ENCODE measurements at regions not wholly inside any gene's neighbourhood (a gene's known extent, or its start where the extent isn't known, plus 50 kb on each side); places are given as distances from the start of the nearest gene placed in this dataset.

- WGBS, 2 donors (ENCODE audit: low coverage in 1 of 2): 60 to 83% methylated on average over 2 of the region's 2 CpGs
- H3K4me1 ChIP-seq: no peaks in the 10 kb centered on the region
- H3K9me3 ChIP-seq: no peaks in the 10 kb centered on the region
- H3K36me3 ChIP-seq: no peaks in the 10 kb centered on the region
- no peaks in the 10 kb centered on the region for H3K27me3 ChIP-seq
- intact Hi-C loops (cut with DNase I; ENCODE audit: low total_unique reads) (no loop called here), in situ Hi-C loops (cut with MboI; ENCODE audit: low pct_ligation_motif_present in 1 of 4, low pct_unique_long_range_greater_than_20kb in 1 of 4, low sequenced_read_pairs in 3 of 4) (no loop called here)
- no peak overlapping the region for H3K27ac ChIP-seq
- DNase-seq: no peak
- TF ChIP-seq, protein P1, sequence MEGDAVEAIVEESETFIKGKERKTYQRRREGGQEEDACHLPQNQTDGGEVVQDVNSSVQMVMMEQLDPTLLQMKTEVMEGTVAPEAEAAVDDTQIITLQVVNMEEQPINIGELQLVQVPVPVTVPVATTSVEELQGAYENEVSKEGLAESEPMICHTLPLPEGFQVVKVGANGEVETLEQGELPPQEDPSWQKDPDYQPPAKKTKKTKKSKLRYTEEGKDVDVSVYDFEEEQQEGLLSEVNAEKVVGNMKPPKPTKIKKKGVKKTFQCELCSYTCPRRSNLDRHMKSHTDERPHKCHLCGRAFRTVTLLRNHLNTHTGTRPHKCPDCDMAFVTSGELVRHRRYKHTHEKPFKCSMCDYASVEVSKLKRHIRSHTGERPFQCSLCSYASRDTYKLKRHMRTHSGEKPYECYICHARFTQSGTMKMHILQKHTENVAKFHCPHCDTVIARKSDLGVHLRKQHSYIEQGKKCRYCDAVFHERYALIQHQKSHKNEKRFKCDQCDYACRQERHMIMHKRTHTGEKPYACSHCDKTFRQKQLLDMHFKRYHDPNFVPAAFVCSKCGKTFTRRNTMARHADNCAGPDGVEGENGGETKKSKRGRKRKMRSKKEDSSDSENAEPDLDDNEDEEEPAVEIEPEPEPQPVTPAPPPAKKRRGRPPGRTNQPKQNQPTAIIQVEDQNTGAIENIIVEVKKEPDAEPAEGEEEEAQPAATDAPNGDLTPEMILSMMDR (IDR thresholded peaks at IDR 0.05): no peak
- TF ChIP-seq POLR2AphosphoS5 (IDR thresholded peaks at IDR 0.05): no peak
- H3K4me3 ChIP-seq: no peak overlapping the region
These were observed 53.2 kb upstream of the TFEC start for GRCh38 chr7:116083796-116084195.

GRCh38 chr7:116086547-116087045 is 56.0 kb upstream of the TFEC start:
- no peak overlapping the region for H3K4me3 ChIP-seq
- TF ChIP-seq, protein P1 (IDR thresholded peaks at IDR 0.05): no peak
- TF ChIP-seq POLR2AphosphoS5 (IDR thresholded peaks at IDR 0.05) (no peak), EP300 (IDR thresholded peaks at IDR 0.05; ENCODE audit: low read depth) (no peak), POLR2A (IDR thresholded peaks at IDR 0.05) (no peak)
- intact Hi-C loops (cut with DNase I; ENCODE audit: low total_unique reads): no loop called here
- WGBS, 2 donors (ENCODE audit: low coverage in 1 of 2): 79 to 82% methylated on average over 3 of the region's 3 CpGs
- DNase-seq: no peak
- no peak overlapping the region for H3K27ac ChIP-seq
- no peaks in the 10 kb centered on the region for H3K27me3 ChIP-seq
- H3K4me1 ChIP-seq: no peaks in the 10 kb centered on the region
- in situ Hi-C loops (cut with MboI; ENCODE audit: low pct_ligation_motif_present in 1 of 4, low pct_unique_long_range_greater_than_20kb in 1 of 4, low sequenced_read_pairs in 3 of 4): no loop called here
- no peaks in the 10 kb centered on the region for H3K36me3 ChIP-seq
- no peaks in the 10 kb centered on the region for H3K9me3 ChIP-seq

- Histone ChIP-seq H3K36me3 (no peaks in the 10 kb centered on the region), H3K27me3 (no peaks in the 10 kb centered on the region), H3K4me3 (no peak overlapping the region), H3K4me1 (no peaks in the 10 kb centered on the region), H3K27ac (no peak overlapping the region), H3K9me3 (no peaks in the 10 kb centered on the region)
- in situ Hi-C loops (cut with MboI; ENCODE audit: low pct_ligation_motif_present in 1 of 4, low pct_unique_long_range_greater_than_20kb in 1 of 4, low sequenced_read_pairs in 3 of 4) (no loop called here), intact Hi-C loops (cut with DNase I; ENCODE audit: low total_unique reads) (no loop called here)
- TF ChIP-seq EP300 (IDR thresholded peaks at IDR 0.05; ENCODE audit: low read depth): no peak
- TF ChIP-seq, protein P1 (IDR thresholded peaks at IDR 0.05): no peak
- no peak for TF ChIP-seq POLR2AphosphoS5 (IDR thresholded peaks at IDR 0.05)
- TF ChIP-seq POLR2A (IDR thresholded peaks at IDR 0.05): no peak
- no peak for DNase-seq
These were observed 56.7 kb upstream of the TFEC start for GRCh38 chr7:116087291-116087690.

DNA sequence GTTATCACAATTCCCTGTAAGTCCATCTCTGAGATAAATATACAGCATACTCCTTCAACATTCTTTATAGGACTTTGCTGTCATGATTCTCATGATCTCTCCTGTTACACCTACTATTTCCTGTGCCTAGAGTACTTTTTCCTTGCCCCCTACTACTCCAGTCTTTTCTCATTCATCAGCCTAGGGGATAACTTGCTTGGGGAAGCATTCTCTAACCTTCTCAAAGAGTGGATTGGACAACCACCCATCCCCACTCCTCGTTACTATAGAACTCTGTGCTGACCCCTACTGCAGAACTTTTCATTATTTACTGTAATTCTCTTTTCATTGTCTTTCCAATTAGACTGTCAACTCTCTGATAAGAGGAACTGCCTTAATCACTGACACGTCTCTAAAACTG is 57.4 kb upstream of the TFEC start:
- Histone ChIP-seq H3K4me3 (no peak overlapping the region), H3K4me1 (no peaks in the 10 kb centered on the region), H3K36me3 (no peaks in the 10 kb centered on the region), H3K9me3 (no peaks in the 10 kb centered on the region), H3K27ac (no peak overlapping the region), H3K27me3 (no peaks in the 10 kb centered on the region)
- no peak for DNase-seq
- WGBS, 2 donors (ENCODE audit: low coverage in 1 of 2): 69 to 77% methylated on average over 2 of the region's 2 CpGs
- TF ChIP-seq, protein P1 (IDR thresholded peaks at IDR 0.05): no peak
- TF ChIP-seq POLR2AphosphoS5 (IDR thresholded peaks at IDR 0.05) (no peak), EP300 (IDR thresholded peaks at IDR 0.05; ENCODE audit: low read depth) (no peak), POLR2A (IDR thresholded peaks at IDR 0.05) (no peak)
- in situ Hi-C loops (cut with MboI; ENCODE audit: low pct_ligation_motif_present in 1 of 4, low pct_unique_long_range_greater_than_20kb in 1 of 4, low sequenced_read_pairs in 3 of 4) (no loop called here), intact Hi-C loops (cut with DNase I; ENCODE audit: low total_unique reads) (no loop called here)

Data from transverse colon (tissue), 4 donors.